Astrocyte (in vitro differentiated cells and primary cell): ENCODE measurements at regions not wholly inside any gene's neighbourhood (a gene's known extent, or its start where the extent isn't known, plus 50 kb on each side); places are given as distances from the start of the nearest gene placed in this dataset.
"Not testable (repeated sequence)": the region's sequence is repeated elsewhere in the genome, so short reads cannot be mapped to it uniquely, and the experiment has no call there.

Source experiments
- DNase-seq: peaks from one replicate; pipeline ENCODE4 v3.0.0-alpha.2; 2010; ENCODE audit warnings: low read depth
- FAIRE-seq: peaks from 2 replicates; lab custom pipeline; 2011; peaks lifted over from hg19 to GRCh38; lab: Jason Lieb, UNC
- H2AFZ ChIP-seq: 2 replicates; pipeline ENCODE4 v1.6.0; 2012; ENCODE audit warnings: low read depth, low read length, inconsistent platforms
- H3K27ac ChIP-seq: 2 replicates; pipeline ENCODE4 v1.5.1; 2011; ENCODE audit warnings: low read depth, low read length, inconsistent platforms
- H3K27me3 ChIP-seq: 2 replicates; pipeline ENCODE4 v1.6.0; 2011; ENCODE audit warnings: low read length, inconsistent platforms; ENCODE audit not compliant: insufficient read depth
- H3K36me3 ChIP-seq: 2 replicates; pipeline ENCODE4 v1.5.1; 2011; ENCODE audit warnings: low read length, inconsistent platforms; ENCODE audit not compliant: insufficient read depth
- H3K4me1 ChIP-seq: 2 replicates; pipeline ENCODE4 v1.5.1; 2011; ENCODE audit warnings: low read length, inconsistent platforms; ENCODE audit not compliant: insufficient read depth
- H3K4me2 ChIP-seq: 2 replicates; pipeline ENCODE4 v1.6.0; 2012; ENCODE audit warnings: low read length, inconsistent platforms
- H3K4me3 ChIP-seq: 2 replicates; pipeline ENCODE4 v1.5.1; 2011; ENCODE audit warnings: low read depth, mild to moderate bottlenecking, low read length, inconsistent platforms; ENCODE audit not compliant: insufficient read depth
- H3K79me2 ChIP-seq: 2 replicates; pipeline ENCODE4 v1.6.0; 2012; ENCODE audit warnings: mild to moderate bottlenecking, low read length, inconsistent platforms; ENCODE audit not compliant: insufficient read depth
- H3K9ac ChIP-seq: 2 replicates; pipeline ENCODE4 v1.6.0; 2012; ENCODE audit warnings: mild to moderate bottlenecking, low read length, inconsistent platforms
- H3K9me3 ChIP-seq: 2 replicates; pipeline ENCODE4 v1.5.1; 2012; ENCODE audit warnings: low read depth, mild to moderate bottlenecking, low read length, inconsistent platforms; ENCODE audit not compliant: insufficient read depth
- H4K20me1 ChIP-seq: 2 replicates; pipeline ENCODE4 v1.6.0; 2012; ENCODE audit warnings: low read length, inconsistent platforms; ENCODE audit not compliant: insufficient read depth
- H3K27ac Mint-ChIP-seq: one replicate; pipeline ENCODE4 v1.8.0; 2021; ENCODE audit warnings: mild to moderate bottlenecking, mixed read lengths; ENCODE audit not compliant: unreplicated experiment
- H3K27me3 Mint-ChIP-seq: one replicate; pipeline ENCODE4 v1.8.0; 2021; ENCODE audit warnings: low read depth, mixed read lengths; ENCODE audit not compliant: unreplicated experiment
- H3K36me3 Mint-ChIP-seq: one replicate; pipeline ENCODE4 v1.8.0; 2021; ENCODE audit warnings: low read depth, mixed read lengths; ENCODE audit not compliant: unreplicated experiment
- H3K4me1 Mint-ChIP-seq: one replicate; pipeline ENCODE4 v1.8.0; 2021; ENCODE audit warnings: low read depth, mixed read lengths; ENCODE audit not compliant: unreplicated experiment
- H3K4me3 Mint-ChIP-seq: one replicate; pipeline ENCODE4 v1.8.0; 2021; ENCODE audit warnings: mild to moderate bottlenecking, moderate library complexity, mixed read lengths; ENCODE audit not compliant: unreplicated experiment
- H3K9me3 Mint-ChIP-seq: one replicate; pipeline ENCODE4 v1.8.0; 2021; ENCODE audit warnings: mild to moderate bottlenecking, mixed read lengths; ENCODE audit not compliant: unreplicated experiment

DNA sequence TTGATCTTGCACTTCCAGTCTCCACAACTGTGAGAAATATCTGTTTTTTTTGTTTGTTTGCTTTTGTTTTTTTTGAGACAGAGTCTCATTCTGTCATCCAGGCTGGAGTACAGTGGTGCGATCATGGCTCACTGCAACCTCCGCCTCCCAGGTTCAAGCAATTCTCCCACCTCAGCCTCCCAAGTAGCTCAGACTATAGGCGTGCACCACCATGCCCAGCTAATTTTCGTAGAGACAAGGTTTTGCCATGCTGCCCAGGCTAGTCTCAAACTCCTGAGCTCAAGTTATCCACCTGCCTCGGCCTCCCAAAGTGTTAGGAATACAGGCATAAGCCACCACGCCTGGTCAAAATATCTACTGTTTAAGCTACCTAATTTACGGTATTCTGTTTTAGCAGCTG, 153.1 kb upstream of the C1QTNF3 start:
- not testable (repeated sequence) for H3K4me1 ChIP-seq, H3K27ac Mint-ChIP-seq, DNase-seq, H4K20me1 ChIP-seq, H3K27me3 ChIP-seq, H3K27me3 Mint-ChIP-seq, H3K4me1 Mint-ChIP-seq, H3K9me3 ChIP-seq, H3K4me3 ChIP-seq, H3K9ac ChIP-seq, H3K4me2 ChIP-seq, H3K79me2 ChIP-seq, H3K27ac ChIP-seq, H2AFZ ChIP-seq, H3K4me3 Mint-ChIP-seq, FAIRE-seq, H3K9me3 Mint-ChIP-seq, H3K36me3 ChIP-seq
- peaks cover 20% of the 10 kb centered on the region for H3K36me3 Mint-ChIP-seq

DNA sequence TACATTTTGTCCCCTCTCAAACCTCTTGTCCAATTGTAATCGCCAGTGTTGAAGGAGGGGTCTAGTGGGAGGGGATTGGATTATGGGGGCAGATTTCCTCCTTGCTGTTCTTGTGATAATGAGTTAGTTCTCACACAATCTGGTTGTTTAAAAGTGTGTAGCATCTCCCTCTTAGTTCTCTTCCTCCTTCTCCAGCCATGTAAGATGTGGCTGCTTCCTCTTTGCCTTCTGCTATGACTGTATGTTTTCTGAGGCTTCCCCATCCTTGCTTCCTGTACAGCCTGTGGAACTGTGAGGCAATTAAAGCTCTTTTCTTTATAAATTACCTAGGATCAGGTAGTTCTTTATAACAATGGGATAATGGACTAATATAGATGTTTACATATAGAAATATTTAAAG, 162.3 kb upstream of the C1QTNF3 start:
- H3K9me3 Mint-ChIP-seq, H3K4me1 Mint-ChIP-seq, H3K27ac ChIP-seq, H3K4me3 ChIP-seq, H3K4me2 ChIP-seq, FAIRE-seq, H3K36me3 Mint-ChIP-seq, H4K20me1 ChIP-seq, H3K4me1 ChIP-seq, H3K4me3 Mint-ChIP-seq, H3K79me2 ChIP-seq, H3K9me3 ChIP-seq, H2AFZ ChIP-seq, H3K9ac ChIP-seq, DNase-seq, H3K27me3 ChIP-seq, H3K27ac Mint-ChIP-seq, H3K27me3 Mint-ChIP-seq, H3K36me3 ChIP-seq: not testable (repeated sequence)

DNA sequence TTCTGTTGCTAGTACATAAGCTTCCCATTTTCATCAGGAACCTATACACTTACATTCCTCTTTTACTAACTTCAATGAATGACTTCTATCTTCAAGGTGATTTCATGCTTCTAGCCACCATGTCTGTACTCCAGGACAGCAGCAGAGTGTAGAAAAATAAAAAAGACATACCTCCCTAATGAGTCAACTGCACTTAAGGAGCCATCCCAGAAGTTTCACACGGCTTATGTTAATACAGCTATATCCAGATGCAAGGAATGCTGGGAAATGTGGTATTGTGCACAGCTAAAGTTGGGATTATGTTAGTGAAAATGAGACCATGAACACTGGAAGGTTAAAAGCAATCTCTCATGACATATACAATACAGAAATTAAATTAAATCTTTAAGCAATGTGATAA, 174.4 kb upstream of the C1QTNF3 start:
- H3K27me3 Mint-ChIP-seq, H3K27ac Mint-ChIP-seq: not testable (repeated sequence)
- peak overlapping the region; percentile 19 for H3K4me2 ChIP-seq

DNA sequence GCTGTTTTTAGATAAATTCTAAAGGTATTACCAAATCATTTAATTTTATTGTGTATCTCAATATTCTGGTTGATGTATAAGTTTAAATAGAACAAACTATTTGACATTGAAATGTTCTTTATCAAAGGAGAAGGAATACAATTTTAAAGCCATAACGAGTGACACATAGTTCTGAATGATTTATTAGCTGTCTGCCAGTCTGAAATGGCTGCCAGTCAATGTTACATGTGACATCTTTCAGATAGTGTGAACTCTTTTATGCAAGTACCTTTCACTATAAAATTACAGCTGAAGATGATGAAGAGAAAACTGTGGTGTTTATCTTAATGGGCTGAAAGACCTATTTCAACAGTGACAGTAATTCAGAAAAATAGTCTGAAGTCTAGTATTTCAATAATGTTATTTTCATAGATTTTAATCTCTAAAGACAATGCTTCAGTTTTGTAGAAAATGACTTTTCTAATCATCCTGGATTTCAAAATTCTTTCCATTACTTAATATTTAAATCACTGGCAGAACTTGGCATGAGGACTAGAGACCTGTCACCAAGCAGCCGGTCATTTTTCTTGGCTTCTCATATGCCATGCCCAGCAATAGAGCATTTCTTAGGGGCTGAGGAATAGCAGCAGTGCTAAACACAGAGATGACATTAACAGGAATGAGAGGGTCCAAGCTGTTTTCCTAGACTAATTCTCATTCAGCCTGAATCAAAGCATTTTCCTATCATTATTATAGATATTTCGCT, 178.5 kb upstream of the C1QTNF3 start:
- not testable (repeated sequence) for H3K4me3 ChIP-seq, H3K36me3 ChIP-seq, H3K9me3 ChIP-seq, H3K27me3 Mint-ChIP-seq, H3K9me3 Mint-ChIP-seq, H3K4me1 Mint-ChIP-seq, FAIRE-seq, H3K27ac Mint-ChIP-seq, H3K27me3 ChIP-seq, H3K4me2 ChIP-seq, H3K79me2 ChIP-seq, H3K36me3 Mint-ChIP-seq, DNase-seq, H3K9ac ChIP-seq, H4K20me1 ChIP-seq, H3K27ac ChIP-seq, H3K4me3 Mint-ChIP-seq, H2AFZ ChIP-seq, H3K4me1 ChIP-seq

More for the DNA sequence above, 174.4 kb upstream of the C1QTNF3 start:
- H3K9me3 Mint-ChIP-seq, H3K9ac ChIP-seq, H3K27ac ChIP-seq, H4K20me1 ChIP-seq, H3K27me3 ChIP-seq, H3K4me1 ChIP-seq, H3K9me3 ChIP-seq, H2AFZ ChIP-seq, H3K4me3 ChIP-seq, FAIRE-seq, H3K4me1 Mint-ChIP-seq, H3K79me2 ChIP-seq, H3K36me3 ChIP-seq, H3K36me3 Mint-ChIP-seq: not testable (repeated sequence)
- peak overlapping the region; percentile 17 for H3K4me3 Mint-ChIP-seq
- peak; percentile 82 for DNase-seq

DNA sequence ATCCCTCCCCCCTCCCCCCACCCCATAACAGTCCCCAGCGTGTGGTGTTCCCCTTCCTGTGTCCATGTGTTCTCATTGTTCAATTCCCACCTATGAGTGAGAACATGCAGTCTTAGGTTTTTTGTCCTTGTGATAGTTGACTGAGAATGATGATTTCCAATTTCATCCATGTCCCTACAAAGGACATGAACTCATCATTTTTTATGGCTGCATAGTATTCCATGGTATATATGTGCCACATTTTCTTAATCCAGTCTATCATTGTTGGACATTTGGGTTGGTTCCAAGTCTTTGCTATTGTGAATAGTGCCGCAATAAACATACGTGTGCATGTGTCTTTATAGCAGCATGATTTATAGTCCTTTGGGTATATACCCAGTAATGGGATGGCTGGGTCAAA, 180.1 kb upstream of the C1QTNF3 start:
- not testable (repeated sequence) for H3K27me3 ChIP-seq, H3K36me3 ChIP-seq, H3K27ac Mint-ChIP-seq, H3K27ac ChIP-seq, H3K9me3 ChIP-seq, FAIRE-seq, H3K79me2 ChIP-seq, H3K4me2 ChIP-seq, H3K4me3 ChIP-seq, H3K4me1 Mint-ChIP-seq, H3K36me3 Mint-ChIP-seq, DNase-seq, H3K4me1 ChIP-seq, H3K27me3 Mint-ChIP-seq, H2AFZ ChIP-seq, H4K20me1 ChIP-seq, H3K9me3 Mint-ChIP-seq, H3K9ac ChIP-seq, H3K4me3 Mint-ChIP-seq

DNA sequence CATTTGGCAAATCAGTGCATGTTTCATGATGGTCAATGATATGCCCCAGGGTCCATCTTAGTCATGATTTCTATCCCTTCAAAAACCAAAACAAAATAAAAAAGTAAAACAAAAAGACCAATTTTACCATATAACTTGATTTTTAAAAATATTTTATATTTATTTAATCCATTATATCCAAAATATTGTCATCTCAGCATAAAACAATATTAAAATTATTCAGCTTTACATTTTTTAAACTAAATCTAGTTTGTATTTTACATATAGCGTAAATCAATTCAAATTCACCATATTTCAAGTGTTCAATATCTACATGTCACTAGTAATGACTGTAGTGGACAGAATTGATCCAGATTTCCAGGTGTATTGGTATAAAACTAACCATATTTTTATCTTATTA, 187.4 kb upstream of the C1QTNF3 start:
- not testable (repeated sequence) for H4K20me1 ChIP-seq, H3K27me3 Mint-ChIP-seq, H3K27me3 ChIP-seq, H3K79me2 ChIP-seq, H3K9me3 ChIP-seq, DNase-seq, H3K4me1 ChIP-seq, H3K27ac ChIP-seq, H3K4me2 ChIP-seq, H2AFZ ChIP-seq, H3K36me3 Mint-ChIP-seq, H3K4me3 Mint-ChIP-seq, H3K4me1 Mint-ChIP-seq, H3K9ac ChIP-seq, H3K27ac Mint-ChIP-seq, H3K36me3 ChIP-seq, H3K4me3 ChIP-seq, H3K9me3 Mint-ChIP-seq, FAIRE-seq
